ENCODE measurements at regions not wholly inside any gene's neighbourhood (a gene's known extent, or its start where the extent isn't known, plus 50 kb on each side); places are given as distances from the start of the nearest gene placed in this dataset.

DNA sequence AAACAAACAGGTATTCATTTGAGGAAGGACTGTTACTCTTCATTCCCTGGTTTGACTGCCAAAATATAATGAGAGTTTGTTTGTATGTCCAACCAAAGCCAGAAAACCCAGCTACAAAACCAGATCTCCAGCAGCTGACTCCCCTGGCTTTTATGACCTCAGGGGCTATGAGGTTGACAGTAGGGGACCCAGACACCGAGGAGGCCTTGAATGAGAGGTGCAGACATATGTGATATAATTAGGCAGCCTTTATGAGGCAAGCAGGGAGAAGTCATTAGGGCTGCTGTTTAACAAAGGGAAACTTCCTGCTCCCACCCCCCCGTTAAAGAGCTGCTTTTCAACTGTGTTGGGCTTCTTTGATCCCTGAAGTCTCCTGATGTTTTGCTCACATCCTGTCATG is 236.7 kb downstream of the SLC4A3 start:
- TF ChIP-seq, protein P1, sequence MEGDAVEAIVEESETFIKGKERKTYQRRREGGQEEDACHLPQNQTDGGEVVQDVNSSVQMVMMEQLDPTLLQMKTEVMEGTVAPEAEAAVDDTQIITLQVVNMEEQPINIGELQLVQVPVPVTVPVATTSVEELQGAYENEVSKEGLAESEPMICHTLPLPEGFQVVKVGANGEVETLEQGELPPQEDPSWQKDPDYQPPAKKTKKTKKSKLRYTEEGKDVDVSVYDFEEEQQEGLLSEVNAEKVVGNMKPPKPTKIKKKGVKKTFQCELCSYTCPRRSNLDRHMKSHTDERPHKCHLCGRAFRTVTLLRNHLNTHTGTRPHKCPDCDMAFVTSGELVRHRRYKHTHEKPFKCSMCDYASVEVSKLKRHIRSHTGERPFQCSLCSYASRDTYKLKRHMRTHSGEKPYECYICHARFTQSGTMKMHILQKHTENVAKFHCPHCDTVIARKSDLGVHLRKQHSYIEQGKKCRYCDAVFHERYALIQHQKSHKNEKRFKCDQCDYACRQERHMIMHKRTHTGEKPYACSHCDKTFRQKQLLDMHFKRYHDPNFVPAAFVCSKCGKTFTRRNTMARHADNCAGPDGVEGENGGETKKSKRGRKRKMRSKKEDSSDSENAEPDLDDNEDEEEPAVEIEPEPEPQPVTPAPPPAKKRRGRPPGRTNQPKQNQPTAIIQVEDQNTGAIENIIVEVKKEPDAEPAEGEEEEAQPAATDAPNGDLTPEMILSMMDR (IDR thresholded peaks at IDR 0.05): no peak
- TF ChIP-seq POLR2AphosphoS5 (IDR thresholded peaks at IDR 0.05) (no peak), POLR2A (IDR thresholded peaks at IDR 0.05) (no peak)

Data from breast epithelium (tissue), 3 donors.